ENCODE measurements at regions not wholly inside any gene's neighbourhood (a gene's known extent, or its start where the extent isn't known, plus 50 kb on each side); places are given as distances from the start of the nearest gene placed in this dataset.
"Not testable (repeated sequence)": the region's sequence is repeated elsewhere in the genome, so short reads cannot be mapped to it uniquely, and the experiment has no call there.

DNA sequence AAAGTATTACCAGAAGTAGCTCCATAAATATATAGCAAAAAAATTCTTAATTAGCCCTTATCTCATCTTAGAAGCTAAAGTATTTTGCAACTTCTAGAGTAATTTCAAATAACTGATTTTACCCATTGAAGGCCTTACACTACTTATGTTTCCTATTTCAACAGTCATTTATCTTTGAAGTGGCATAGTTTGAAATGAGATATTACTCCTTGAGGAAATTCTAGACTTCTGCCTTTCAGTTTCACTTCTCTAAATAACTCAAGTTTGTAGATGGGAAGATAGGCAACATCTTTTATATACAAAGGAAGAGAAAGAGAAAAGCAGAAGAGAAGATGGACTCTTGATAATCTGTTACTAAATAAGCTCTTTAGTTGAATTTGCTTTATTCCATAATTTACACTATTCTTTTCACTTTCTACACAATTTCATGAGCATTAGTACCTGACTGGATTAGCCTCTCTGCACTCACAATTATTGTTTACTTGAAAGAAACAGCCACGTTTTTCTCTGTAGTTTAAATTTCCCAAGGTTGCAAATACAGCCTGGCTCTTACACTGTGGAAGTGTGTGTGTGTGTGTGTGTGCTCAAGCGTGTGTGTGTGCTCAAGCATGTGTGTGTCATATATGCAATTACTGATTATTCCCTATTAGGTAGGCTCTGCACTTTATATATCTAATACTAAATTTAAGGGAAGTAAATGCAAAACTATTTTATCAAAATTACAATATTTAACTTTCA lies 60.6 kb upstream of the EMB start:
- no peak for TF ChIP-seq POLR2A (IDR thresholded peaks at IDR 0.05; ENCODE audit: extremely low read depth, insufficient read length)
- TF ChIP-seq MYC (IDR thresholded peaks at IDR 0.05; ENCODE audit: low read depth, low read length), result no peak
- TF ChIP-seq CTCF (IDR thresholded peaks at IDR 0.05; ENCODE audit: low read depth, low read length), result no peak
- TF ChIP-seq, protein P1, sequence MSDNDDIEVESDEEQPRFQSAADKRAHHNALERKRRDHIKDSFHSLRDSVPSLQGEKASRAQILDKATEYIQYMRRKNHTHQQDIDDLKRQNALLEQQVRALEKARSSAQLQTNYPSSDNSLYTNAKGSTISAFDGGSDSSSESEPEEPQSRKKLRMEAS (IDR thresholded peaks at IDR 0.05; ENCODE audit: low read depth, low read length), result no peak
- peak overlapping the region; percentile 34 for H3K4me3 ChIP-seq (ENCODE audit: low read depth, low read length)
- DNase-seq (ENCODE audit: low read depth), result peak; percentile 84

DNA sequence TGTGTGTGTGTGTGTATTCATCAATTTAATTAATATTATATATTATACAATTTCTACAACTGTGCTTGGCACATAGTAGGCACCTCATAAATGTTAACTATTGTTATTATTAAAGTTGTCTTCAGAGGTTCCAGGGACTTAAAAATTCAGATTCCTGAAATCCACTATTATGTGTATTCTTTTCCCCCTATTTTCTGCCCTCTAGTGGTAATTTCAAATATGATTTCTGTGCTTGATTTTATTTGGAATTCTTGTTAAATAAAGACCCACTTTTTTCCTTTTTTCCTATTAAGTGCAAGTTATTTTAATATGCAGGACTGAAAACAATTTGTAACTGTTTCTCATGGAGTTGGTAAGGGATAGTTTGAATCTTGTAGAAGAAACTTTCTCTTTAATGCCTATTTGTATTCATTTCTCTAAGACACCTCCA lies 72.0 kb upstream of the EMB start:
- not testable (repeated sequence) for H3K4me3 ChIP-seq (ENCODE audit: low read depth, low read length)
- peak; percentile 16 for DNase-seq (ENCODE audit: low read depth)

DNA sequence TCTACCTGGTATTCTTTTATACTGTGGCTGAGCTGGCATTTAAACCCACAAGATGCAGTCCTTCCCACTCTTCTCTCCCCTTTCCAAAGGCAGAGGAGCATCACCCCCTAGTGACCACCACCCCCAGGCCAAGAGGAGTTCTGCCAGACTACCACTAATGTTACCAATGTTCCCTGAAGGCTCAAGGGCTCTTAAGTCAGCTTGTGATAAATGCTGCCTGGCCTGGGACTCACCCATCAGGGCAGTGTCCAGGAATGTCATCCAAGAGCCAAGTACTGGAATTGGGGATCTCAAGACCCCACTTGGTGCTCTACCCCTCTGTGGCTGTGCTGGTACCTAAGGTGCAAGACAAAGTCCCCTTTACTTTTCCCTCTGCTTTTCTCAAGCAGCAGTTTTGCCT lies 80.0 kb upstream of the EMB start:
- not testable (repeated sequence) for DNase-seq (ENCODE audit: low read depth); H3K4me3 ChIP-seq (ENCODE audit: low read depth, low read length)

DNA sequence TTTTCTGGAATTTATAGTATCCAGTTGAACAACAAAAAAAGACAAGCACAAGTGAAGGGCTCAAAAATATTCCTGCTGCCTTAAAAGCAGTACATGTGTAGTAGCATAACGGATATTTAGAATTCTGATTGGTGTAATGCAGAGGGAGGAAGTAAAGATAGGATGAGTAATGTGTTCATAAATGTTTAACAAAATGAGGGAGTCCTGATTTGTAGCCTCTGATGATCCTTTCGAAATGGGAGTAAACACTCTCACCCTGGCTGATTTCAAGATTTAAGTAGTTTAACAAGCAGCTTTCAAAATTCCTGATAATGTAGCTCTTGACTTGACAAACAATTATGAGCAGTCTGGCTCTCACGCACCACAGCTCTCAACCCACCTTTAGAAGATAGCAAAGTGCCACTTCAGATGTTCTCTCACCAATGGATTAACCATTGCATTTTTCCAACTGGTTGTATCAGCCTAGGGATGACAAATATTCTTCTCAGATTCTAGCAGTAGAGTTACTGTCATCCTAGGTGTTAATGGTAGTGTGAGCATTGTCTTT lies 86.5 kb upstream of the EMB start:
- not testable (repeated sequence) for H3K4me3 ChIP-seq (ENCODE audit: low read depth, low read length); DNase-seq (ENCODE audit: low read depth)

GRCh38 chr5:50535393-50535792 lies 94.3 kb upstream of the EMB start:
- no peak for TF ChIP-seq MYC (IDR thresholded peaks at IDR 0.05; ENCODE audit: low read depth, low read length)
- no peak for TF ChIP-seq CTCF (IDR thresholded peaks at IDR 0.05; ENCODE audit: low read depth, low read length)
- no peak for TF ChIP-seq POLR2A (IDR thresholded peaks at IDR 0.05; ENCODE audit: extremely low read depth, insufficient read length)
- TF ChIP-seq, protein P1 (IDR thresholded peaks at IDR 0.05; ENCODE audit: low read depth, low read length), result no peak
- DNase-seq (ENCODE audit: low read depth), result no peak
- no peak overlapping the region for H3K4me3 ChIP-seq (ENCODE audit: low read depth, low read length)

- H3K4me3 ChIP-seq (ENCODE audit: low read depth, low read length); DNase-seq (ENCODE audit: low read depth): not testable (repeated sequence)
These were observed 96.4 kb upstream of the EMB start for GRCh38 chr5:50537534-50537933.

- peak; percentile 52 for DNase-seq (ENCODE audit: low read depth)
- no peak overlapping the region for H3K4me3 ChIP-seq (ENCODE audit: low read depth, low read length)
- TF ChIP-seq POLR2A (IDR thresholded peaks at IDR 0.05; ENCODE audit: extremely low read depth, insufficient read length) (no peak), CTCF (IDR thresholded peaks at IDR 0.05; ENCODE audit: low read depth, low read length) (no peak), MYC (IDR thresholded peaks at IDR 0.05; ENCODE audit: low read depth, low read length) (no peak)
- TF ChIP-seq, protein P1 (IDR thresholded peaks at IDR 0.05; ENCODE audit: low read depth, low read length), result no peak
These were observed 106.2 kb upstream of the EMB start for GRCh38 chr5:50547303-50547702.

DNA sequence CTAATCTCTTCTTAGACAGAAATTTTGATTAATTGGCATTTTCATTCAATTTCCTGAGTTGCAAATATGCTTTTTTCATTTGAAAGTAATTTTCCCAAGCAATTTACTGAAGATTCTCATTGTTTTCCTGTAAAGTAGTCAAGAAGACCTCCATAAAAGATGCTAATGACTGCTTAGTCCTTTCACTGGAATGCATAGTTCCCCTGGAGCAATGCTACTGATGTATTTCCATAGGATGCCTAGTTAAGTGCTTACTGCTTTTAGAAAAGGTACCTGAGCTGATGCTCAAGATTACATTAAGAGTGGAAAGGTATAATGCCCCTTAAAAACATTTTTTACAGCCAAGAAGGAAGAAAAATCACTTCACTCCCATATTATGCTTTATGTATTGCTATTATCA lies 109.2 kb upstream of the EMB start:
- no peak overlapping the region for H3K4me3 ChIP-seq (ENCODE audit: low read depth, low read length)
- DNase-seq (ENCODE audit: low read depth), result no peak
- TF ChIP-seq, protein P1 (IDR thresholded peaks at IDR 0.05; ENCODE audit: low read depth, low read length), result no peak
- TF ChIP-seq CTCF (IDR thresholded peaks at IDR 0.05; ENCODE audit: low read depth, low read length) (no peak), MYC (IDR thresholded peaks at IDR 0.05; ENCODE audit: low read depth, low read length) (no peak), POLR2A (IDR thresholded peaks at IDR 0.05; ENCODE audit: extremely low read depth, insufficient read length) (no peak)

All from NB4 (cell line).